Neural cell (in vitro differentiated cells): ENCODE measurements at regions not wholly inside any gene's neighbourhood (a gene's known extent, or its start where the extent isn't known, plus 50 kb on each side); places are given as distances from the start of the nearest gene placed in this dataset.
A peak's percentile ranks its signal among the peaks of the same experiment; 100 is the strongest.

ENCODE experiments used
- H2AFZ ChIP-seq: fragments of 200-600, 300-800 bp; sonication (generic), shearing (Covaris generic); 2 replicates; pipeline ENCODE4 v1.6.0; 2014; ENCODE audit warnings: low read depth, mild to moderate bottlenecking, antibody characterized with exemption, low read length, moderate library complexity
- H3F3A ChIP-seq: fragments of 200-600 bp; shearing (Covaris generic); 2 replicates; pipeline ENCODE4 v1.6.1; 2016; ENCODE audit warnings: mild to moderate bottlenecking, moderate library complexity, mixed read lengths, antibody characterized with exemption, low read length; ENCODE audit not compliant: insufficient read depth, poor library complexity, severe bottlenecking
- H3K27ac ChIP-seq: fragments of 200-600, 300-800 bp; sonication (generic), shearing (Covaris generic); 2 replicates; pipeline ENCODE4 v1.5.1; 2014; ENCODE audit warnings: mild to moderate bottlenecking, low read length, moderate library complexity
- H3K27me3 ChIP-seq: fragments of 300-800, 200-600 bp; sonication (generic), shearing (Covaris generic); 2 replicates; pipeline ENCODE4 v1.6.0; 2014; ENCODE audit warnings: mild to moderate bottlenecking, low read depth, low read length, moderate library complexity; ENCODE audit not compliant: insufficient read depth
- H3K36me3 ChIP-seq: fragments of 300-800, 200-600 bp; sonication (generic), shearing (Covaris generic); 2 replicates; pipeline ENCODE4 v1.5.1; 2014; ENCODE audit warnings: mild to moderate bottlenecking, antibody characterized with exemption, low read length, moderate library complexity; ENCODE audit not compliant: insufficient read depth
- H3K4me2 ChIP-seq: fragments of 300-800, 200-600 bp; sonication (generic), shearing (Covaris generic); 2 replicates; pipeline ENCODE4 v1.6.0; 2014; ENCODE audit warnings: mild to moderate bottlenecking, low read length
- H3K4me3 ChIP-seq: fragments of 300-800, 200-600 bp; sonication (generic), shearing (Covaris generic); 2 replicates; pipeline ENCODE4 v1.5.1; 2014; ENCODE audit warnings: mild to moderate bottlenecking, low read length, moderate library complexity
- H3K79me2 ChIP-seq: fragments of 200-600 bp; shearing (Covaris generic); replicated peaks from 2 replicates; pipeline ENCODE4 v1.6.0; 2014; ENCODE audit warnings: mild to moderate bottlenecking, low read length, moderate library complexity; ENCODE audit not compliant: insufficient read depth
- H3K9ac ChIP-seq: fragments of 300-800, 200-600 bp; sonication (generic), shearing (Covaris generic); 2 replicates; pipeline ENCODE4 v1.6.1; 2016; ENCODE audit warnings: mild to moderate bottlenecking, low read length, mixed read lengths
- H3K9me2 ChIP-seq: fragments of 200-600 bp; shearing (Covaris generic); 2 replicates; pipeline ENCODE4 v1.6.1; 2016; ENCODE audit warnings: mild to moderate bottlenecking, low read length, mixed read lengths; ENCODE audit not compliant: insufficient read depth
- H3K9me3 ChIP-seq: fragments of 200-600, 300-800 bp; sonication (generic), shearing (Covaris generic); 2 replicates; pipeline ENCODE4 v1.6.1; 2016; ENCODE audit warnings: mild to moderate bottlenecking, mixed run types, low read length, moderate library complexity, mixed read lengths
- H4K20me1 ChIP-seq: fragments of 200-600 bp; shearing (Covaris generic); 2 replicates; pipeline ENCODE4 v1.6.1; 2016; ENCODE audit warnings: mild to moderate bottlenecking, mixed run types; ENCODE audit not compliant: insufficient read depth
- EP300 ChIP-seq: fragments of 450-650 bp; conservative IDR thresholded peaks from 2 replicates; pipeline ENCODE4 v1.6.1; 2014; ENCODE audit warnings: antibody characterized with exemption, mild to moderate bottlenecking, moderate library complexity; ENCODE audit not compliant: poor library complexity, severe bottlenecking
- EZH2 ChIP-seq: fragments of 200-600, 300-800 bp; shearing (Covaris generic), sonication (generic); IDR thresholded peaks from 2 replicates; pipeline ENCODE4 v1.6.1; 2014; ENCODE audit warnings: antibody characterized with exemption, low read length, borderline replicate concordance, mild to moderate bottlenecking; ENCODE audit not compliant: insufficient read depth, poor library complexity, severe bottlenecking
- MXI1 ChIP-seq: fragments of 450-650 bp; conservative IDR thresholded peaks from 2 replicates; pipeline ENCODE4 v1.6.1; 2014; ENCODE audit warnings: antibody characterized with exemption, mild to moderate bottlenecking; ENCODE audit not compliant: poor library complexity, severe bottlenecking
- POLR2AphosphoS5 ChIP-seq: IDR thresholded peaks from 2 replicates; pipeline ENCODE4 v1.6.1; 2012
- RAD21 ChIP-seq: fragments of 450-650 bp; conservative IDR thresholded peaks from 2 replicates; pipeline ENCODE4 v1.6.1; 2014; ENCODE audit warnings: antibody characterized with exemption, mild to moderate bottlenecking, moderate library complexity
- SMC3 ChIP-seq: fragments of 450-650 bp; conservative IDR thresholded peaks from 2 replicates; pipeline ENCODE4 v1.6.1; 2014; ENCODE audit warnings: antibody characterized with exemption, mild to moderate bottlenecking, moderate library complexity; ENCODE audit not compliant: poor library complexity
- TAF1 ChIP-seq: IDR thresholded peaks from 2 replicates; pipeline ENCODE4 v1.6.1; 2012; ENCODE audit warnings: low read depth
- TF ChIP-seq, protein P1 (sequence below): IDR thresholded peaks from 2 replicates; pipeline ENCODE4 v1.6.1; 2012; ENCODE audit warnings: borderline replicate concordance
- TF ChIP-seq, protein P2 (sequence below): fragments of 450-650 bp; IDR thresholded peaks from 2 replicates; pipeline ENCODE4 v1.5.1; 2014; ENCODE audit warnings: antibody characterized with exemption, mild to moderate bottlenecking, moderate library complexity; ENCODE audit not compliant: poor library complexity, severe bottlenecking

DNA sequence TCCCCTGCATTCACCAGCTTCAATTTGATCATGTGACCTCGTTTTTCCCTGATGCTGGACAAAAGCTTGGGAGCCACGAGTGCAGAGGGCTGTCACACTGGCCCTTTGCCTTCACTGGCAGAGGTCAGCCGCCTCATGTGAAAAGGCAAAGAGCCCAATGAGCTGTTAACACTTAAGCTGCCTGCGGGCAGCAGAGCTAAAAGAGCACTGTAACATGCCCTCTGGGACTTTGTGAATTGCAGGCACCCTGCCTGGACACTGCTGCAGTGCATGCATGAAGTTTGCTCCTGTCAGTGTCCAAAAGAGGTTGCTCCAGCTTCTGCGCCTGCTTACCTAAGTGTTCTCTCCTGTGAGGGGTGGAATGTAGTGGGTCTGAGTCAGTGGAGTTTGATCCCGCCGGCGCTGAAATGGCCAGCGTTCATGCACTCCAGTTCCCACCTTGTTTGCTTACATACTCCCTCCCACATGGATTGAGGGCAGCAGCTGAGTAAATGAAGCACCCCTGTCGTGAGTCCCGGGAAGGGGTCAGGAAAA, 193.7 kb downstream of the RFC3 start:
- no peak overlapping the region for H3K4me3 ChIP-seq
- H3K79me2 ChIP-seq: no peaks in the 10 kb centered on the region
- H3K9ac ChIP-seq: no peak overlapping the region
- H3K9me2 ChIP-seq: no peaks in the 10 kb centered on the region
- no peaks in the 10 kb centered on the region for H3K9me3 ChIP-seq
- H3K4me2 ChIP-seq: no peak overlapping the region
- H3K27ac ChIP-seq: no peak overlapping the region
- peaks cover 6% of the 10 kb centered on the region for H3K27me3 ChIP-seq
- H2AFZ ChIP-seq: no peak overlapping the region
- no peaks in the 10 kb centered on the region for H4K20me1 ChIP-seq
- TF ChIP-seq, protein P1, sequence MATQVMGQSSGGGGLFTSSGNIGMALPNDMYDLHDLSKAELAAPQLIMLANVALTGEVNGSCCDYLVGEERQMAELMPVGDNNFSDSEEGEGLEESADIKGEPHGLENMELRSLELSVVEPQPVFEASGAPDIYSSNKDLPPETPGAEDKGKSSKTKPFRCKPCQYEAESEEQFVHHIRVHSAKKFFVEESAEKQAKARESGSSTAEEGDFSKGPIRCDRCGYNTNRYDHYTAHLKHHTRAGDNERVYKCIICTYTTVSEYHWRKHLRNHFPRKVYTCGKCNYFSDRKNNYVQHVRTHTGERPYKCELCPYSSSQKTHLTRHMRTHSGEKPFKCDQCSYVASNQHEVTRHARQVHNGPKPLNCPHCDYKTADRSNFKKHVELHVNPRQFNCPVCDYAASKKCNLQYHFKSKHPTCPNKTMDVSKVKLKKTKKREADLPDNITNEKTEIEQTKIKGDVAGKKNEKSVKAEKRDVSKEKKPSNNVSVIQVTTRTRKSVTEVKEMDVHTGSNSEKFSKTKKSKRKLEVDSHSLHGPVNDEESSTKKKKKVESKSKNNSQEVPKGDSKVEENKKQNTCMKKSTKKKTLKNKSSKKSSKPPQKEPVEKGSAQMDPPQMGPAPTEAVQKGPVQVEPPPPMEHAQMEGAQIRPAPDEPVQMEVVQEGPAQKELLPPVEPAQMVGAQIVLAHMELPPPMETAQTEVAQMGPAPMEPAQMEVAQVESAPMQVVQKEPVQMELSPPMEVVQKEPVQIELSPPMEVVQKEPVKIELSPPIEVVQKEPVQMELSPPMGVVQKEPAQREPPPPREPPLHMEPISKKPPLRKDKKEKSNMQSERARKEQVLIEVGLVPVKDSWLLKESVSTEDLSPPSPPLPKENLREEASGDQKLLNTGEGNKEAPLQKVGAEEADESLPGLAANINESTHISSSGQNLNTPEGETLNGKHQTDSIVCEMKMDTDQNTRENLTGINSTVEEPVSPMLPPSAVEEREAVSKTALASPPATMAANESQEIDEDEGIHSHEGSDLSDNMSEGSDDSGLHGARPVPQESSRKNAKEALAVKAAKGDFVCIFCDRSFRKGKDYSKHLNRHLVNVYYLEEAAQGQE: no peak
- no peak for TF ChIP-seq RAD21
- no peak for TF ChIP-seq MXI1
- no peak for TF ChIP-seq EP300
- TF ChIP-seq, protein P2, sequence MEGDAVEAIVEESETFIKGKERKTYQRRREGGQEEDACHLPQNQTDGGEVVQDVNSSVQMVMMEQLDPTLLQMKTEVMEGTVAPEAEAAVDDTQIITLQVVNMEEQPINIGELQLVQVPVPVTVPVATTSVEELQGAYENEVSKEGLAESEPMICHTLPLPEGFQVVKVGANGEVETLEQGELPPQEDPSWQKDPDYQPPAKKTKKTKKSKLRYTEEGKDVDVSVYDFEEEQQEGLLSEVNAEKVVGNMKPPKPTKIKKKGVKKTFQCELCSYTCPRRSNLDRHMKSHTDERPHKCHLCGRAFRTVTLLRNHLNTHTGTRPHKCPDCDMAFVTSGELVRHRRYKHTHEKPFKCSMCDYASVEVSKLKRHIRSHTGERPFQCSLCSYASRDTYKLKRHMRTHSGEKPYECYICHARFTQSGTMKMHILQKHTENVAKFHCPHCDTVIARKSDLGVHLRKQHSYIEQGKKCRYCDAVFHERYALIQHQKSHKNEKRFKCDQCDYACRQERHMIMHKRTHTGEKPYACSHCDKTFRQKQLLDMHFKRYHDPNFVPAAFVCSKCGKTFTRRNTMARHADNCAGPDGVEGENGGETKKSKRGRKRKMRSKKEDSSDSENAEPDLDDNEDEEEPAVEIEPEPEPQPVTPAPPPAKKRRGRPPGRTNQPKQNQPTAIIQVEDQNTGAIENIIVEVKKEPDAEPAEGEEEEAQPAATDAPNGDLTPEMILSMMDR: no peak
- no peak for TF ChIP-seq EZH2
- TF ChIP-seq SMC3: no peak
- no peak for TF ChIP-seq TAF1
- no peak for TF ChIP-seq POLR2AphosphoS5
- no peaks in the 10 kb centered on the region for H3F3A ChIP-seq
- no peaks in the 10 kb centered on the region for H3K36me3 ChIP-seq

DNA sequence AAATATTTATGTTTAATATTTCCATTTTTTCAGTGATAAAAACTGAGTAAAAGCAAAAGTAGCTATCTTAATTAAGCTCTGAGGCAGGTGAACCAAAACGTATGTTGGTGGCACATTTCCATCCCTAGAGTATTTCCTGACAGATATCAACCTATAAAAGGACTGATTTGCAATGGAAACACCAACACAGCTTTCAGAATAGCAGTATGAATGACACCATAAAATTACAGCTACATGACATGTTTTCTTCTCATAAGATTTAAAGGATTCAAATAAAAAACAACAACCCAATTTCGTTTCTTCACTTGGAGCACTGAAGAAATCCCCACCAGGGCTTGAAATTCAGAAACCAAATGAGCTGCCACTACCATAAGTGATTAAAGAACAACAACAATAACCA, 194.4 kb downstream of the RFC3 start:
- Histone ChIP-seq H3F3A (no peaks in the 10 kb centered on the region), H3K4me3 (no peak overlapping the region), H4K20me1 (no peaks in the 10 kb centered on the region), H3K9me2 (no peaks in the 10 kb centered on the region), H3K4me2 (no peak overlapping the region), H2AFZ (no peak overlapping the region), H3K79me2 (no peaks in the 10 kb centered on the region), H3K27me3 (peaks cover 6% of the 10 kb centered on the region), H3K27ac (no peak overlapping the region), H3K36me3 (no peaks in the 10 kb centered on the region), H3K9ac (no peak overlapping the region), H3K9me3 (no peaks in the 10 kb centered on the region)
- TF ChIP-seq POLR2AphosphoS5: peak; percentile 99
- peak; percentile 96 for TF ChIP-seq EP300
- no peak for TF ChIP-seq RAD21

DNA sequence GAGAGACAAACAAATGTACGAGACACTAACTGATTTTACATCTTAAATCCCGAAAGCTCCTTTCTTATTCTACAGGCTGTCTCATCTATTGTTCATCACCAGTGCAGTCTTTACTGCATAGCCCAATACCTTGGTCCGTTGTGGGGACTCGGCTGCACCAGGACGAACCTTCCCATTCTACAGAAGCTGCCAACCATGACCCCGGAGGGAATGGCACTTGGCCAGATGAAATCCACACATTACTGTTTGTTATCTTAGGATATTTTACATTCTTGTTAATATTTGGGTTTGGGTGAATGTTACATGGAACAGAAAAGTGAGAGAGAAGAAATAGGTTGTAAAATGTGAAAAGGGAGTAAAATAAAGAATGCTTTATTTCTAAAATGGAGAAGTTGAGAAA, 195.1 kb downstream of the RFC3 start:
- Histone ChIP-seq H3F3A (no peaks in the 10 kb centered on the region), H3K4me3 (no peak overlapping the region), H3K4me2 (no peak overlapping the region), H3K9me2 (no peaks in the 10 kb centered on the region), H3K36me3 (no peaks in the 10 kb centered on the region), H3K27me3 (peaks cover 6% of the 10 kb centered on the region), H2AFZ (no peak overlapping the region), H3K9me3 (no peaks in the 10 kb centered on the region), H3K27ac (no peak overlapping the region), H3K79me2 (no peaks in the 10 kb centered on the region), H4K20me1 (no peaks in the 10 kb centered on the region), H3K9ac (no peak overlapping the region)
- TF ChIP-seq, protein P1: no peak
- TF ChIP-seq RAD21: no peak
- no peak for TF ChIP-seq POLR2AphosphoS5
- TF ChIP-seq SMC3: no peak
- no peak for TF ChIP-seq TAF1
- no peak for TF ChIP-seq EP300
- TF ChIP-seq, protein P2: no peak
- no peak for TF ChIP-seq EZH2
- no peak for TF ChIP-seq MXI1
